ENCODE measurements at regions not wholly inside any gene's neighbourhood (a gene's known extent, or its start where the extent isn't known, plus 50 kb on each side); places are given as distances from the start of the nearest gene placed in this dataset.

GRCh38 chr5:61809651-61810050, 477.6 kb downstream of the ZSWIM6 start:
- no peaks in the 10 kb centered on the region for H3K9me3 ChIP-seq (ENCODE audit: control insufficient read depth in 2 of 2, insufficient read depth in 1 of 2, low read depth in 1 of 2, low read length in 1 of 2)
- DNase-seq: peak in 1 of 2 donors; percentile 54
- no peaks in the 10 kb centered on the region for H3K36me3 ChIP-seq (ENCODE audit: control insufficient read depth in 3 of 3, insufficient read depth in 2 of 3, low read depth in 1 of 3, low read length in 3 of 3)
- H3K4me3 ChIP-seq (ENCODE audit: low read depth in 1 of 3, low read length in 3 of 3): no peak overlapping the region
- FAIRE-seq: no peak
- H3K27ac ChIP-seq (ENCODE audit: low read depth in 1 of 3, low read length in 2 of 3): no peak overlapping the region
- peaks cover 0 to 22% (median 6%) of the 10 kb centered on the region in 3 donors for H3K4me1 ChIP-seq (ENCODE audit: control insufficient read depth in 3 of 3, insufficient read depth in 2 of 3, low read depth in 1 of 3, low read length in 2 of 3)
- 22 to 73% (median 60%) methylated on average over 4 of the region's 4 CpGs for WGBS, 3 donors
- no peaks in the 10 kb centered on the region for H3K27me3 ChIP-seq (ENCODE audit: control insufficient read depth in 3 of 3, insufficient read depth in 3 of 3, low read length in 3 of 3)

- Histone ChIP-seq H3K4me3 (ENCODE audit: low read depth in 1 of 3, low read length in 3 of 3) (no peak overlapping the region), H3K36me3 (ENCODE audit: control insufficient read depth in 3 of 3, insufficient read depth in 2 of 3, low read depth in 1 of 3, low read length in 3 of 3) (no peaks in the 10 kb centered on the region), H3K9me3 (ENCODE audit: control insufficient read depth in 2 of 2, insufficient read depth in 1 of 2, low read depth in 1 of 2, low read length in 1 of 2) (no peaks in the 10 kb centered on the region), H3K27me3 (ENCODE audit: control insufficient read depth in 3 of 3, insufficient read depth in 3 of 3, low read length in 3 of 3) (no peaks in the 10 kb centered on the region), H3K4me1 (ENCODE audit: control insufficient read depth in 3 of 3, insufficient read depth in 2 of 3, low read depth in 1 of 3, low read length in 2 of 3) (peaks cover 0 to 27% (median 6%) of the 10 kb centered on the region in 3 donors), H3K27ac (ENCODE audit: low read depth in 1 of 3, low read length in 2 of 3) (no peak overlapping the region)
- FAIRE-seq (no peak), DNase-seq (no peak)
- 38 to 71% (median 42%) methylated on average over 1 of the region's 1 CpG for WGBS, 3 donors
Observed at GRCh38 chr5:61811052-61811451, 479.0 kb downstream of the ZSWIM6 start.

GRCh38 chr5:61813361-61813760, 481.3 kb downstream of the ZSWIM6 start:
- H3K36me3 ChIP-seq (ENCODE audit: control insufficient read depth in 3 of 3, insufficient read depth in 2 of 3, low read depth in 1 of 3, low read length in 3 of 3): no peaks in the 10 kb centered on the region
- H3K27me3 ChIP-seq (ENCODE audit: control insufficient read depth in 3 of 3, insufficient read depth in 3 of 3, low read length in 3 of 3): no peaks in the 10 kb centered on the region
- FAIRE-seq (no peak), DNase-seq (no peak)
- H3K27ac ChIP-seq (ENCODE audit: low read depth in 1 of 3, low read length in 2 of 3): no peak overlapping the region
- H3K4me3 ChIP-seq (ENCODE audit: low read depth in 1 of 3, low read length in 3 of 3): no peak overlapping the region
- WGBS, 3 donors: 76 to 88% (median 84%) methylated on average over 1 of the region's 1 CpG
- H3K4me1 ChIP-seq (ENCODE audit: control insufficient read depth in 3 of 3, insufficient read depth in 2 of 3, low read depth in 1 of 3, low read length in 2 of 3): peaks cover 0 to 37% (median 4%) of the 10 kb centered on the region in 3 donors
- no peaks in the 10 kb centered on the region for H3K9me3 ChIP-seq (ENCODE audit: control insufficient read depth in 2 of 2, insufficient read depth in 1 of 2, low read depth in 1 of 2, low read length in 1 of 2)

- WGBS, 3 donors: 79 to 97% (median 81%) methylated on average over 1 of the region's 1 CpG
Observed at GRCh38 chr5:61815339-61815738, 483.3 kb downstream of the ZSWIM6 start.

GRCh38 chr5:61816146-61816545, 484.1 kb downstream of the ZSWIM6 start:
- Histone ChIP-seq H3K36me3 (ENCODE audit: control insufficient read depth in 3 of 3, insufficient read depth in 2 of 3, low read depth in 1 of 3, low read length in 3 of 3) (no peaks in the 10 kb centered on the region), H3K4me1 (ENCODE audit: control insufficient read depth in 3 of 3, insufficient read depth in 2 of 3, low read depth in 1 of 3, low read length in 2 of 3) (peaks cover 0 to 26% (median 2%) of the 10 kb centered on the region in 3 donors), H3K27ac (ENCODE audit: low read depth in 1 of 3, low read length in 2 of 3) (no peak overlapping the region), H3K9me3 (ENCODE audit: control insufficient read depth in 2 of 2, insufficient read depth in 1 of 2, low read depth in 1 of 2, low read length in 1 of 2) (no peaks in the 10 kb centered on the region), H3K27me3 (ENCODE audit: control insufficient read depth in 3 of 3, insufficient read depth in 3 of 3, low read length in 3 of 3) (no peaks in the 10 kb centered on the region), H3K4me3 (ENCODE audit: low read depth in 1 of 3, low read length in 3 of 3) (no peak overlapping the region)
- WGBS, 3 donors: 85 to 94% (median 91%) methylated on average over 9 of the region's 9 CpGs
- DNase-seq: no peak
- FAIRE-seq: no peak

More at GRCh38 chr5:61815339-61815738, 483.3 kb downstream of the ZSWIM6 start:
- FAIRE-seq: no peak
- H3K36me3 ChIP-seq (ENCODE audit: control insufficient read depth in 3 of 3, insufficient read depth in 2 of 3, low read depth in 1 of 3, low read length in 3 of 3): no peaks in the 10 kb centered on the region
- H3K4me3 ChIP-seq (ENCODE audit: low read depth in 1 of 3, low read length in 3 of 3): no peak overlapping the region
- H3K4me1 ChIP-seq (ENCODE audit: control insufficient read depth in 3 of 3, insufficient read depth in 2 of 3, low read depth in 1 of 3, low read length in 2 of 3): peaks cover 0 to 26% (median 2%) of the 10 kb centered on the region in 3 donors
- no peaks in the 10 kb centered on the region for H3K9me3 ChIP-seq (ENCODE audit: control insufficient read depth in 2 of 2, insufficient read depth in 1 of 2, low read depth in 1 of 2, low read length in 1 of 2)
- peak overlapping the region in 1 of 3 donors; percentile 48 for H3K27ac ChIP-seq (ENCODE audit: low read depth in 1 of 3, low read length in 2 of 3)
- no peaks in the 10 kb centered on the region for H3K27me3 ChIP-seq (ENCODE audit: control insufficient read depth in 3 of 3, insufficient read depth in 3 of 3, low read length in 3 of 3)
- peak in 1 of 2 donors; percentile 46 for DNase-seq

GRCh38 chr5:61816585-61817450, 484.8 kb downstream of the ZSWIM6 start:
- peak in 1 of 2 donors; percentile 11 for DNase-seq
- FAIRE-seq: no peak
- Histone ChIP-seq H3K9me3 (ENCODE audit: control insufficient read depth in 2 of 2, insufficient read depth in 1 of 2, low read depth in 1 of 2, low read length in 1 of 2) (no peaks in the 10 kb centered on the region), H3K4me3 (ENCODE audit: low read depth in 1 of 3, low read length in 3 of 3) (no peak overlapping the region), H3K4me1 (ENCODE audit: control insufficient read depth in 3 of 3, insufficient read depth in 2 of 3, low read depth in 1 of 3, low read length in 2 of 3) (peaks cover 0 to 26% (median 2%) of the 10 kb centered on the region in 3 donors), H3K36me3 (ENCODE audit: control insufficient read depth in 3 of 3, insufficient read depth in 2 of 3, low read depth in 1 of 3, low read length in 3 of 3) (no peaks in the 10 kb centered on the region), H3K27ac (ENCODE audit: low read depth in 1 of 3, low read length in 2 of 3) (no peak overlapping the region), H3K27me3 (ENCODE audit: control insufficient read depth in 3 of 3, insufficient read depth in 3 of 3, low read length in 3 of 3) (no peaks in the 10 kb centered on the region)
- 26 to 51% (median 44%) methylated on average over 11 of the region's 11 CpGs for WGBS, 3 donors

- Histone ChIP-seq H3K4me3 (ENCODE audit: low read depth in 1 of 3, low read length in 3 of 3) (no peak overlapping the region), H3K4me1 (ENCODE audit: control insufficient read depth in 3 of 3, insufficient read depth in 2 of 3, low read depth in 1 of 3, low read length in 2 of 3) (peaks cover 0 to 26% (median 2%) of the 10 kb centered on the region in 3 donors), H3K9me3 (ENCODE audit: control insufficient read depth in 2 of 2, insufficient read depth in 1 of 2, low read depth in 1 of 2, low read length in 1 of 2) (no peaks in the 10 kb centered on the region), H3K36me3 (ENCODE audit: control insufficient read depth in 3 of 3, insufficient read depth in 2 of 3, low read depth in 1 of 3, low read length in 3 of 3) (no peaks in the 10 kb centered on the region), H3K27ac (ENCODE audit: low read depth in 1 of 3, low read length in 2 of 3) (no peak overlapping the region), H3K27me3 (ENCODE audit: control insufficient read depth in 3 of 3, insufficient read depth in 3 of 3, low read length in 3 of 3) (no peaks in the 10 kb centered on the region)
- DNase-seq: peak; percentile 74 to 79
- 12 to 19% (median 14%) methylated on average over 7 of the region's 7 CpGs for WGBS, 3 donors
- FAIRE-seq: peak; percentile 53
Observed at GRCh38 chr5:61817472-61818326, 485.6 kb downstream of the ZSWIM6 start.

- H3K27me3 ChIP-seq (ENCODE audit: control insufficient read depth in 3 of 3, insufficient read depth in 3 of 3, low read length in 3 of 3): no peaks in the 10 kb centered on the region
Observed at GRCh38 chr5:61820836-61821235, 485.2 kb upstream of the KIF2A start.

More at GRCh38 chr5:61820836-61821235, 485.2 kb upstream of the KIF2A start:
- no peak for FAIRE-seq
- H3K4me3 ChIP-seq (ENCODE audit: low read depth in 1 of 3, low read length in 3 of 3): no peak overlapping the region
- 81 to 96% (median 90%) methylated on average over 4 of the region's 4 CpGs for WGBS, 3 donors
- H3K36me3 ChIP-seq (ENCODE audit: control insufficient read depth in 3 of 3, insufficient read depth in 2 of 3, low read depth in 1 of 3, low read length in 3 of 3): no peaks in the 10 kb centered on the region
- no peaks in the 10 kb centered on the region for H3K9me3 ChIP-seq (ENCODE audit: control insufficient read depth in 2 of 2, insufficient read depth in 1 of 2, low read depth in 1 of 2, low read length in 1 of 2)
- DNase-seq: no peak
- H3K27ac ChIP-seq (ENCODE audit: low read depth in 1 of 3, low read length in 2 of 3): no peak overlapping the region
- peaks cover 0 to 17% (median 2%) of the 10 kb centered on the region in 3 donors for H3K4me1 ChIP-seq (ENCODE audit: control insufficient read depth in 3 of 3, insufficient read depth in 2 of 3, low read depth in 1 of 3, low read length in 2 of 3)

Measured in small intestine (tissue), 7 donors.